DND-41 (cell line): ENCODE measurements at regions not wholly inside any gene's neighbourhood (a gene's known extent, or its start where the extent isn't known, plus 50 kb on each side); places are given as distances from the start of the nearest gene placed in this dataset.

Experiments
- CTCF ChIP-seq: IDR thresholded peaks from 2 replicates; pipeline ENCODE4 v1.5.1; 2012; ENCODE audit warnings: borderline replicate concordance, low read length, moderate library complexity, mild to moderate bottlenecking; ENCODE audit not compliant: poor library complexity, severe bottlenecking; ENCODE audit errors: extremely low read depth
- EZH2 ChIP-seq: IDR thresholded peaks from 3 replicates; pipeline ENCODE4 v1.6.1; 2012; ENCODE audit warnings: borderline replicate concordance, low read depth, mild to moderate bottlenecking, moderate library complexity, low read length, inconsistent platforms; ENCODE audit not compliant: severe bottlenecking

DNA sequence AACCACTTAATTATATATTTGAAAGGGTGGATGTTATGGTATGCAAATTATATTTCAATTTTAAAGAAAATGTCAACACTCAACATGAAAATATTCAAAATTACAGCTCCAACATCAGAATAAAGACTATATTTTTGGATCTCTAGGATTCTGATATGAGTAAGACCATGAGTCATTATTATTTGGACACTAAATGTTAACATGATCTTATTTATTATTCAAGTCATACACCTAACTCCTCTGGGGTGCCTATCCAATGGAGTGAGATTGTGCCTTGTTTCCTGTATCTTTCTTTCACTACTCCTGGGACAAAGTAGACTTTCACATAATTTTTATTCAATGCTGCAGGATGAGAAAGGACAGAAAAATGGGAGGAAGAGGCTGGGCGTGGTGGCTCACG, 135.2 kb upstream of the PRSS1 start:
- TF ChIP-seq EZH2 (no peak), CTCF (no peak)
